GM12878 (cell line): ENCODE measurements at regions not wholly inside any gene's neighbourhood (a gene's known extent, or its start where the extent isn't known, plus 50 kb on each side); places are given as distances from the start of the nearest gene placed in this dataset.

Experiments used
- ATAC-seq: fragments of 200-7000 bp; cut with Tn5 transposase; 3 replicates; pipeline ENCODE4 v1.9.1; 2020; ENCODE audit warnings: mild to moderate bottlenecking, moderate library complexity
- BruUV-seq: library from RNA; stranded (reverse); fragments of 400-500 nt; replicated peaks from 2 replicates; lab custom pipeline; 2021; lab: Mats Ljungman, UMichigan
- CTCF ChIA-PET: fragments of 300-600 bp; sonication (Branson Sonifier 250); formaldehyde crosslinking; extraction: SDS; loops from one replicate; lab custom pipeline; 2021; ENCODE audit warnings: inconsistent platforms; lab: Yijun Ruan, JAX
- POLR2A ChIA-PET: fragments of 350-600 bp; formaldehyde crosslinking; extraction: SDS; loops from one replicate; lab custom pipeline; 2021; ENCODE audit warnings: inconsistent platforms; lab: Charles Lee
- RAD21 ChIA-PET: fragments of 300-600 bp; sonication (Branson Sonifier 250); formaldehyde crosslinking; loops from one replicate; lab custom pipeline; 2023; ENCODE audit warnings: antibody characterized with exemption; ENCODE audit not compliant: unreplicated experiment; lab: Charles Lee
- SMC1A ChIA-PET: fragments of 300-600 bp; sonication (Branson Sonifier 250); formaldehyde crosslinking; loops from one replicate; lab custom pipeline; 2023; ENCODE audit not compliant: unreplicated experiment, uncharacterized antibody; lab: Charles Lee
- DNase-seq: peaks from one replicate; pipeline ENCODE4 v3.0.0-alpha.2; 2011; ENCODE audit warnings: low read depth, low spot score
- FAIRE-seq: peaks from 3 replicates; lab custom pipeline; 2011; peaks lifted over from hg19 to GRCh38; lab: Jason Lieb, UNC
- H2AFZ ChIP-seq: 2 replicates; pipeline ENCODE4 v1.6.0; 2011; ENCODE audit warnings: low read depth, low read length, control low read depth; ENCODE audit not compliant: control insufficient read depth
- H3K27ac ChIP-seq: 2 replicates; pipeline ENCODE4 v1.5.1; 2011; ENCODE audit warnings: control low read depth; ENCODE audit not compliant: control insufficient read depth, insufficient read depth
- H3K27me3 ChIP-seq, 2 experiments: replicated peaks in 1 of 2; 2 replicates each; pipeline versions ENCODE4 v1.6.0 to v1.6.1; 2011; ENCODE audit warnings: low read length in 1 of 2; ENCODE audit not compliant: control insufficient read depth in 2 of 2, insufficient read depth in 2 of 2
- H3K36me3 ChIP-seq, 2 experiments: 2 replicates each; pipeline ENCODE4 v1.5.1; 2011; ENCODE audit warnings: low read length in 1 of 2; ENCODE audit not compliant: control insufficient read depth in 2 of 2, insufficient read depth in 2 of 2
- H3K4me1 ChIP-seq: 2 replicates; pipeline ENCODE4 v1.6.1; 2011; ENCODE audit warnings: mild to moderate bottlenecking, low read length, moderate library complexity, mixed read lengths; ENCODE audit not compliant: control insufficient read depth, insufficient read depth
- H3K4me2 ChIP-seq: 2 replicates; pipeline ENCODE4 v1.6.0; 2011; ENCODE audit warnings: control low read depth; ENCODE audit not compliant: control insufficient read depth, insufficient read depth
- H3K4me3 ChIP-seq: fragments of 200-600 bp; sonication (generic); 2 replicates; pipeline ENCODE4 v1.5.1; 2016
- H3K79me2 ChIP-seq: 2 replicates; pipeline ENCODE4 v1.6.0; 2011; ENCODE audit warnings: low read length; ENCODE audit not compliant: control insufficient read depth, insufficient read depth
- H3K9ac ChIP-seq: 2 replicates; pipeline ENCODE4 v1.8.0; 2011; ENCODE audit warnings: low read length, control low read depth, mixed read lengths; ENCODE audit not compliant: control insufficient read depth, insufficient read depth
- H3K9me3 ChIP-seq: replicated peaks from 3 replicates; pipeline ENCODE4 v1.5.1; 2011; ENCODE audit warnings: mild to moderate bottlenecking, low read length; ENCODE audit not compliant: control insufficient read depth, insufficient read depth
- H4K20me1 ChIP-seq: 2 replicates; pipeline ENCODE4 v1.6.0; 2011; ENCODE audit not compliant: control insufficient read depth, insufficient read depth
- BCL11A ChIP-seq: IDR thresholded peaks from 2 replicates; pipeline ENCODE4 v1.6.1; 2011; ENCODE audit warnings: low read depth, low read length
- BCLAF1 ChIP-seq: fragments of 450-650 bp; IDR thresholded peaks from 2 replicates; pipeline ENCODE4 v1.6.1; 2017; ENCODE audit warnings: antibody characterized with exemption, mild to moderate bottlenecking, moderate library complexity
- BRCA1 ChIP-seq: IDR thresholded peaks from 2 replicates; pipeline ENCODE4 v1.6.1; 2011; ENCODE audit warnings: low read depth, low read length, improper control_type of control experiment
- CBFB ChIP-seq: IDR thresholded peaks from 2 replicates; pipeline ENCODE4 v1.6.1; 2016; ENCODE audit warnings: antibody characterized with exemption, low read depth
- CEBPB ChIP-seq, 2 experiments: fragments of 150-350 bp in 1 of 2; IDR thresholded peaks; 2 replicates each; pipeline ENCODE4 v1.6.1; 2012 to 2014; ENCODE audit warnings: low read depth in 2 of 2, low read length in 2 of 2, borderline replicate concordance in 1 of 2, inconsistent platforms in 1 of 2
- CTCF ChIP-seq, 3 experiments: IDR thresholded peaks in 2 of 3; conservative IDR thresholded peaks in 1 of 3; 2 replicates each; pipeline ENCODE4 v1.5.1; 2011; ENCODE audit warnings: low read depth in 3 of 3, low read length in 3 of 3, mild to moderate bottlenecking in 3 of 3, control low read depth in 2 of 3, moderate library complexity in 2 of 3, inconsistent platforms in 1 of 3, mixed read lengths in 1 of 3; ENCODE audit not compliant: control insufficient read depth in 2 of 3, insufficient read depth in 1 of 3; ENCODE audit errors: extremely low read depth in 1 of 3
- DPF2 ChIP-seq: fragments of 450-650 bp; IDR thresholded peaks from 2 replicates; pipeline ENCODE4 v1.6.1; 2017; ENCODE audit warnings: mild to moderate bottlenecking
- FOXK2 ChIP-seq: fragments of 450-650 bp; IDR thresholded peaks from 2 replicates; pipeline ENCODE4 v1.6.1; 2017; ENCODE audit warnings: mild to moderate bottlenecking, moderate library complexity
- GABPA ChIP-seq: IDR thresholded peaks from 2 replicates; pipeline ENCODE4 v1.6.1; 2014; ENCODE audit warnings: antibody characterized with exemption, low read depth, mild to moderate bottlenecking, inconsistent platforms
- IKZF2 ChIP-seq, 2 experiments: fragments of 450-650 bp; IDR thresholded peaks; 2 replicates each; pipeline ENCODE4 v1.6.1; 2017; ENCODE audit warnings: mild to moderate bottlenecking in 2 of 2, moderate library complexity in 2 of 2
- IRF3 ChIP-seq: fragments of 450-650 bp; IDR thresholded peaks from 2 replicates; pipeline ENCODE4 v1.6.1; 2014; ENCODE audit warnings: mild to moderate bottlenecking
- KLF5 ChIP-seq: fragments of 450-650 bp; IDR thresholded peaks from 2 replicates; pipeline ENCODE4 v1.6.1; 2014; ENCODE audit warnings: mild to moderate bottlenecking; ENCODE audit not compliant: partially characterized antibody
- MTA3 ChIP-seq: IDR thresholded peaks from 2 replicates; pipeline ENCODE4 v1.6.1; 2012; ENCODE audit warnings: low read length, inconsistent platforms, borderline replicate concordance
- NBN ChIP-seq: fragments of 450-650 bp; IDR thresholded peaks from 2 replicates; pipeline ENCODE4 v1.6.1; 2016
- NR2F1 ChIP-seq: fragments of 450-650 bp; conservative IDR thresholded peaks from 2 replicates; pipeline ENCODE4 v1.6.1; 2017; ENCODE audit warnings: mild to moderate bottlenecking
- POU2F2 ChIP-seq: IDR thresholded peaks from 3 replicates; pipeline ENCODE4 v1.6.1; 2011; ENCODE audit warnings: low read depth, mild to moderate bottlenecking, low read length, borderline replicate concordance
- SIN3A ChIP-seq: IDR thresholded peaks from 2 replicates; pipeline ENCODE4 v1.6.1; 2012; ENCODE audit warnings: low read depth, low read length, improper control_type of control experiment
- SMARCA5 ChIP-seq: fragments of 450-650 bp; IDR thresholded peaks from 2 replicates; pipeline ENCODE4 v1.6.1; 2017; ENCODE audit warnings: mild to moderate bottlenecking
- ZBTB33 ChIP-seq: fragments of 450-650 bp; IDR thresholded peaks from 2 replicates; pipeline ENCODE4 v1.6.1; 2017; ENCODE audit warnings: mild to moderate bottlenecking
- ZNF217 ChIP-seq: fragments of 450-650 bp; IDR thresholded peaks from 2 replicates; pipeline ENCODE4 v1.6.1; 2017; ENCODE audit warnings: antibody characterized with exemption, mild to moderate bottlenecking
- in situ Hi-C: fragments of 300-500 bp; cut with MboI; formaldehyde crosslinking; loops from 9 replicates; pipeline ENCODE4 v1.14.3; 2018; ENCODE audit warnings: mixed read lengths
- intact Hi-C: fragments of 100-400 bp; cut with micrococcal nuclease; formaldehyde crosslinking; loops from one replicate; pipeline ENCODE4 v1.14.2; 2022; ENCODE audit not compliant: unreplicated experiment

GRCh38 chr12:46050805-46051204, 60.4 kb upstream of the SCAF11 start:
- peaks cover 5% of the 10 kb centered on the region; the same call in 1 of the 3 replicates for H3K9me3 ChIP-seq
- FAIRE-seq, result no peak
- intact Hi-C loops, result no loop called here
- TF ChIP-seq BRCA1 (no peak), FOXK2 (no peak), GABPA (no peak), KLF5 (no peak), CTCF (IDR thresholded peaks at IDR 0.05 in 2 of 3, conservative IDR thresholded peaks at IDR 0.05 in 1 of 3; ENCODE audit: control insufficient read depth in 2 of 3, extremely low read depth in 1 of 3, insufficient read depth in 1 of 3, low read depth in 3 of 3, low read length in 3 of 3) (no peak), ZNF217 (no peak), BCLAF1 (no peak), POU2F2 (no peak), CBFB (no peak), DPF2 (no peak), SMARCA5 (no peak), BCL11A (no peak), CEBPB (IDR thresholded peaks at IDR 0.05; ENCODE audit: borderline replicate concordance in 1 of 2, low read depth in 2 of 2, low read length in 2 of 2) (no peak), SIN3A (no peak), MTA3 (no peak), NR2F1 (no peak), IRF3 (no peak), ZBTB33 (no peak), NBN (no peak), IKZF2 (IDR thresholded peaks at IDR 0.05) (no peak)
- ChIA-PET SMC1A (no interaction called here), POLR2A (no interaction called here), RAD21 (no interaction called here), CTCF (no interaction called here)
- no peak overlapping the region for H2AFZ ChIP-seq
- H4K20me1 ChIP-seq, result no peaks in the 10 kb centered on the region
- H3K27me3 ChIP-seq, result no peaks in the 10 kb centered on the region
- in situ Hi-C loops, result no loop called here
- no peak overlapping the region for H3K27ac ChIP-seq
- BruUV-seq, result no TSS peak
- no peak for DNase-seq
- H3K4me1 ChIP-seq, result no peaks in the 10 kb centered on the region
- H3K79me2 ChIP-seq, result no peaks in the 10 kb centered on the region
- no peaks in the 10 kb centered on the region for H3K36me3 ChIP-seq
- no peak overlapping the region for H3K4me3 ChIP-seq
- H3K4me2 ChIP-seq, result no peak overlapping the region
- H3K9ac ChIP-seq, result no peak overlapping the region
- no peak for ATAC-seq
